D721Med (cell line): ENCODE measurements at regions not wholly inside any gene's neighbourhood (a gene's known extent, or its start where the extent isn't known, plus 50 kb on each side); places are given as distances from the start of the nearest gene placed in this dataset.
"Not testable (repeated sequence)": the region's sequence is repeated elsewhere in the genome, so short reads cannot be mapped to it uniquely, and the experiment has no call there.

ENCODE experiments used
- DNase-seq: peaks from one replicate; pipeline ENCODE4 v3.0.0; 2011; ENCODE audit warnings: low spot score; ENCODE audit not compliant: insufficient read length
- FAIRE-seq: peaks from 2 replicates; lab custom pipeline; 2011; peaks lifted over from hg19 to GRCh38; lab: Jason Lieb, UNC
- CTCF ChIP-seq: IDR thresholded peaks from 2 replicates; pipeline ENCODE4 v1.5.1; 2012; ENCODE audit warnings: mild to moderate bottlenecking, control low read depth; ENCODE audit not compliant: insufficient read depth; ENCODE audit errors: missing control alignments

GRCh38 chr6:18640134-18640533 is 253.0 kb downstream of the RNF144B start:
- no peak for TF ChIP-seq CTCF
- DNase-seq (no peak), FAIRE-seq (no peak)

GRCh38 chr6:18640754-18641153 is 253.6 kb downstream of the RNF144B start:
- no peak for TF ChIP-seq CTCF
- no peak for FAIRE-seq

GRCh38 chr6:18654821-18655220 is 267.7 kb downstream of the RNF144B start:
- no peak for DNase-seq

More at GRCh38 chr6:18640754-18641153, 253.6 kb downstream of the RNF144B start:
- DNase-seq, result no peak

GRCh38 chr6:18656506-18656905 is 269.4 kb downstream of the RNF144B start:
- DNase-seq (no peak), FAIRE-seq (no peak)
- no peak for TF ChIP-seq CTCF

More at GRCh38 chr6:18654821-18655220, 267.7 kb downstream of the RNF144B start:
- no peak for TF ChIP-seq CTCF
- no peak for FAIRE-seq

GRCh38 chr6:18659994-18660393 is 272.8 kb downstream of the RNF144B start:
- FAIRE-seq, DNase-seq: not testable (repeated sequence)

GRCh38 chr6:18663011-18663410 is 275.9 kb downstream of the RNF144B start:
- no peak for TF ChIP-seq CTCF
- DNase-seq, result no peak
- FAIRE-seq, result no peak

- DNase-seq (no peak), FAIRE-seq (no peak)
- TF ChIP-seq CTCF, result no peak
Observed at GRCh38 chr6:18664401-18664800, 277.3 kb downstream of the RNF144B start.

GRCh38 chr6:18667612-18668011 is 280.5 kb downstream of the RNF144B start:
- DNase-seq (no peak), FAIRE-seq (no peak)
- TF ChIP-seq CTCF, result no peak
